Astrocyte (in vitro differentiated cells and primary cell): ENCODE measurements at regions not wholly inside any gene's neighbourhood (a gene's known extent, or its start where the extent isn't known, plus 50 kb on each side); places are given as distances from the start of the nearest gene placed in this dataset.

ENCODE experiments used
- EZH2 ChIP-seq: IDR thresholded peaks from 2 replicates; pipeline ENCODE4 v1.6.1; 2012; ENCODE audit warnings: mild to moderate bottlenecking, low read length, inconsistent platforms; ENCODE audit not compliant: insufficient read depth
- TF ChIP-seq, protein P1 (sequence below): IDR thresholded peaks from 2 replicates; pipeline ENCODE4 v1.5.1; 2011; ENCODE audit warnings: low read depth, mild to moderate bottlenecking, inconsistent platforms, low read length, moderate library complexity; ENCODE audit not compliant: insufficient read depth

- TF ChIP-seq, protein P1, sequence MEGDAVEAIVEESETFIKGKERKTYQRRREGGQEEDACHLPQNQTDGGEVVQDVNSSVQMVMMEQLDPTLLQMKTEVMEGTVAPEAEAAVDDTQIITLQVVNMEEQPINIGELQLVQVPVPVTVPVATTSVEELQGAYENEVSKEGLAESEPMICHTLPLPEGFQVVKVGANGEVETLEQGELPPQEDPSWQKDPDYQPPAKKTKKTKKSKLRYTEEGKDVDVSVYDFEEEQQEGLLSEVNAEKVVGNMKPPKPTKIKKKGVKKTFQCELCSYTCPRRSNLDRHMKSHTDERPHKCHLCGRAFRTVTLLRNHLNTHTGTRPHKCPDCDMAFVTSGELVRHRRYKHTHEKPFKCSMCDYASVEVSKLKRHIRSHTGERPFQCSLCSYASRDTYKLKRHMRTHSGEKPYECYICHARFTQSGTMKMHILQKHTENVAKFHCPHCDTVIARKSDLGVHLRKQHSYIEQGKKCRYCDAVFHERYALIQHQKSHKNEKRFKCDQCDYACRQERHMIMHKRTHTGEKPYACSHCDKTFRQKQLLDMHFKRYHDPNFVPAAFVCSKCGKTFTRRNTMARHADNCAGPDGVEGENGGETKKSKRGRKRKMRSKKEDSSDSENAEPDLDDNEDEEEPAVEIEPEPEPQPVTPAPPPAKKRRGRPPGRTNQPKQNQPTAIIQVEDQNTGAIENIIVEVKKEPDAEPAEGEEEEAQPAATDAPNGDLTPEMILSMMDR: no peak
- TF ChIP-seq EZH2: no peak
Observed at GRCh38 chr4:163662768-163663167, 168.3 kb downstream of the TMA16 start.
